ENCODE measurements at regions not wholly inside any gene's neighbourhood (a gene's known extent, or its start where the extent isn't known, plus 50 kb on each side); places are given as distances from the start of the nearest gene placed in this dataset.

DNA sequence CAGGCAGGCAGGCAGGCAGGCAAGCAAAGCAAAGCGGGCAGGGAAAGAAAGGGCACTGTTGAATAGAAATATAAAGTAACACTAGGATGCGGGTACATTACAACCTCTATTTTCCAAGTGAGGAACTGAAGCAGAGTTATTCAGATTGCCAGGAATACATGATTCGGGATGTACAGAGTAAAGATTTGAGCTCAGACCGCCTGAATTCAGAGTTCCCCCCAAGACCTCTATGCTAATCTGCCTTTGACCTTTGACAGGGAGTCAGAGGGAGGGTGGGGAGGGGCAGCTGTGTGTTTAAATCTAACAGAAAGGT is 271.9 kb upstream of the SMIM31 start:
- TF ChIP-seq POLR2A (IDR thresholded peaks at IDR 0.05; ENCODE audit: low read depth, low read length), result no peak
- DNase-seq (ENCODE audit: insufficient read length, low spot score) (no peak), FAIRE-seq (no peak)

- FAIRE-seq (no peak), DNase-seq (ENCODE audit: insufficient read length, low spot score) (no peak)
- no peak for TF ChIP-seq POLR2A (IDR thresholded peaks at IDR 0.05; ENCODE audit: low read depth, low read length)
Observed at GRCh38 chr4:164482758-164483157, 271.2 kb upstream of the SMIM31 start.

- no peak for TF ChIP-seq POLR2A (IDR thresholded peaks at IDR 0.05; ENCODE audit: low read depth, low read length)
- DNase-seq (ENCODE audit: insufficient read length, low spot score), result no peak
- FAIRE-seq, result no peak
Observed at GRCh38 chr4:164483711-164484110, 270.2 kb upstream of the SMIM31 start.

DNA sequence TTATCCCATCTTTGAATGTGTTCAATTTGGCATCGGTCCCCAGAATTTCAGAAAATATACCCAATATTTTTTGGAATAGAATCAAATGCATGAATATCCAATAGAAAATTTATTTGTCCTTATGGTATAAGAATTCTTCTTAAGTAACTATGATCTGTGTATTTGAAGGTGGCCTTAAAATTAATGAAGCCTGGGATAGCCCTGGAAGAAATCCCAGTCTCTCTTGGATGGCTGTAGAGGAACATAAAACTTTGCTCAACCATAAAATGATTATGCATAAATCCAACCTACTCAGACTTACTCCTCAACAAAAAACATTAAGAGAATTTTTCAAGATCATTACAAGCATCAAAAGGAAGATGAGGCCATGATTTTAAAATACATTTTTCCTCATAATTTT is 269.4 kb upstream of the SMIM31 start:
- DNase-seq (ENCODE audit: insufficient read length, low spot score) (no peak), FAIRE-seq (no peak)
- TF ChIP-seq POLR2A (IDR thresholded peaks at IDR 0.05; ENCODE audit: low read depth, low read length), result no peak

DNA sequence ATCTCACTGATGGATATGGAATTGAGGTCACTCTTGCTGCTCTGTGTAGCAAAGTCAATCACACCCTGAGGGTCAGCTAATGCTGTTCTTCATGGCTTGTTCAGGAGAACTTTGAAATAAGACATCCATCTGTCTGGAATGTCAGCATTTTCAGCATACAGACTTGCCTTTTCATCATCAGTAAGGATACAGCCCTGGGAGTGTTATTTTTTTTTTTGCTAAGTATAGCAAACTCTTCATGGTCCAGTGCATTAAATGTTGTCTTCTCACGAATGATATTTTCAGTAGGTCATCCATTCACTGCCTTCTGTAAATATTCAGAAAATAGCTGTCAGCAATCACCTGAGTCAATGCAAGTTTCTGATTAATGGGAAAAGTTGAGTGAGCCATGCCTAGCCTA is 268.8 kb upstream of the SMIM31 start:
- no peak for FAIRE-seq
- TF ChIP-seq POLR2A (IDR thresholded peaks at IDR 0.05; ENCODE audit: low read depth, low read length), result no peak
- DNase-seq (ENCODE audit: insufficient read length, low spot score), result no peak

GRCh38 chr4:164488114-164488513 is 265.8 kb upstream of the SMIM31 start:
- no peak for TF ChIP-seq POLR2A (IDR thresholded peaks at IDR 0.05; ENCODE audit: low read depth, low read length)
- FAIRE-seq (no peak), DNase-seq (ENCODE audit: insufficient read length, low spot score) (no peak)

- FAIRE-seq (peak; percentile 75), DNase-seq (ENCODE audit: insufficient read length, low spot score) (no peak)
- no peak for TF ChIP-seq POLR2A (IDR thresholded peaks at IDR 0.05; ENCODE audit: low read depth, low read length)
Observed at GRCh38 chr4:164501074-164501473, 252.9 kb upstream of the SMIM31 start.

DNA sequence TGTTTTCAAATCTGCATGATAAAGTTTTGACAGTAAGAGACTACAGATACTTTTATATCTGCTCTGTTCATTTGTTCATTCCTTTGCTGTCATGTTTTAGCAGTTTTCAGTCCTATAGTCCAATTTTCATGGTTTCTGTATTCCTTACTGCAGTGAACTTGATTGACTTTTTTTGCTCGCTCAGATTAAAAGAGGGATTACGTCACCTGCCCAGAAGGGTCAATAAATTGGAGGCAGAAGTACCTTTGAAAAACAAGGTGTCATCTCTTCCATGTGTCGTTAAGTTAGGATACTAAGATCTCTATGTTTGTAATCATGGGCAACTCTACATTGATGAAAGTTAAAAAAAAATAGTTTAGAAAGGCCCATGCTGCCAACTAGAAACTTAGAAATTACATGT is 250.1 kb upstream of the SMIM31 start:
- no peak for TF ChIP-seq POLR2A (IDR thresholded peaks at IDR 0.05; ENCODE audit: low read depth, low read length)
- FAIRE-seq (no peak), DNase-seq (ENCODE audit: insufficient read length, low spot score) (no peak)

DNA sequence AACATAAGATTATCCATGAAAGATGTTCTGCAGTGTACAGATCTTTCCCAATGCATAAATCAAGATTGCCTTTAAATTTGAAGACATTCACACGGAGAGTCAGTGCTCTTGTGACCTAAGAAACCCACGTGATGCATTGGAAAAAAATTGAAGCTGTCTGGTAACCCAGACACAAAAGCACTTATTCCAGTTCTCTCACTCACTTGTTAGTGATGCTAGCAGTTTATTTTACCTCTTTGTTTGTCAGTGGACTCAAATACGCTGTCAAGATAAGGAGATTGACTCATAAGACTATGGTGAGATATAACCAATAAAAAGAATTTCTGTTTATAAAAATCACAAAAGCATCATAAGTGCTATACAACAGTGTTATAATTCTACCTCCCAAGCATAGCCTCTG is 245.8 kb upstream of the SMIM31 start:
- TF ChIP-seq POLR2A (IDR thresholded peaks at IDR 0.05; ENCODE audit: low read depth, low read length), result no peak
- FAIRE-seq, result no peak
- DNase-seq (ENCODE audit: insufficient read length, low spot score), result no peak

- DNase-seq (ENCODE audit: insufficient read length, low spot score) (no peak), FAIRE-seq (no peak)
- TF ChIP-seq POLR2A (IDR thresholded peaks at IDR 0.05; ENCODE audit: low read depth, low read length), result no peak
Observed at GRCh38 chr4:164508771-164509170, 245.2 kb upstream of the SMIM31 start.

DNA sequence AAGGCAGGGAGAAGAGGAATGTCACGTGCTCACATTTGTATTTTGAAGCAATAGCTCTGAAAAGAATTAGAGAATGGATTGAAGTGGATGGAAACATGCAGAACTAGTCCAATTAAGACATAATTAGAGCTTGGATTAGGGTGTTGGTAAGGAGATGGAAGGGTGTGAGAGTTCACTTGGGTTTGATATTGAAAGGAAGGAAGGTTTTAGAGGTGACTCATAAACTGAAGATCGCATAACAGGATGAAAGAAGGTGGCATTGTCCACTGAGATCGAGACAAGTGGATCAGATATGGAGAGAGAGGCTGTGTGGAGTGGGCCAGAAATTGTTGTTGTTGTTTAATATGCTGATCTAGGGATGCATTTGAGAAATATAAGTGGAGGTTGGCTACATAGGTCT is 244.0 kb upstream of the SMIM31 start:
- DNase-seq (ENCODE audit: insufficient read length, low spot score), result no peak
- peak; percentile 79 for FAIRE-seq
- no peak for TF ChIP-seq POLR2A (IDR thresholded peaks at IDR 0.05; ENCODE audit: low read depth, low read length)

- DNase-seq (ENCODE audit: insufficient read length, low spot score) (no peak), FAIRE-seq (no peak)
- no peak for TF ChIP-seq POLR2A (IDR thresholded peaks at IDR 0.05; ENCODE audit: low read depth, low read length)
Observed at GRCh38 chr4:164512124-164512523, 241.8 kb upstream of the SMIM31 start.

DNA sequence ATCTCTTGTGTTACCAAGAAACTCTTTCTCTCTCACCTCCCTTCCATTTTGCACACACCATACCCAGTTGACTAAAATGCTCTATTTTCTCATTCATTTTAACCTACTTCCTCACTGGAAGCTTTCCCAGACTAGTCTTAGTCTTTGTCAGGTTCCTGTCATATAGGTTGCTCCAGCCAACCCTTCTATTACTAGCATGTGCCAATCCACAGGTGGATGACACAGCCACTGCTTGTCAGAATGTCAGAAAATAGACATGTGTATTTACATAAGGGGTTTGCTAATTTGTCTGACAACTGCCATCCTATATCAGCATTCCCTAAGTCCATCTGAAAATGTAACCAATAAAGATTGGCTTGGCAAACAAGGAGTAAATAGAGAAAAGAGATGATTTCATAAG is 239.2 kb upstream of the SMIM31 start:
- FAIRE-seq, result no peak
- TF ChIP-seq POLR2A (IDR thresholded peaks at IDR 0.05; ENCODE audit: low read depth, low read length), result no peak
- no peak for DNase-seq (ENCODE audit: insufficient read length, low spot score)

DNA sequence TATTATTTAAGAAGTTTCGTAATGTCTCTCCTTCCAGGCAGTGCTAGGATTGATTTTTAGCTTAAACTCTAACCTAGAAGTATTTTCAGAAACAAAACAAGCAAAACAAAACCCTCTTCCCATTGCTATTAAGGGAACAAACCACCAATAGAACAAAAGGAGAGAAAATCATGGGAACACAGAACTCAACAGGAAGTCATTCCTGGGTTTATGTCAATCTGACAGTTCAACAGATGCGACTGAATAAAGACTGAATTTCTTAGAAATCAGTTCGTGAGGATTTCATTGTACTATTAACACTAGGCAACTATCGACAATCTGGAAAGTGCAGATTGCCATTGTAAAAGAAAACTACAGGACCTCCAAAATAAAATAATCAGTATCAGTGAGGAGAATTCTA is 229.1 kb upstream of the SMIM31 start:
- DNase-seq (ENCODE audit: insufficient read length, low spot score) (no peak), FAIRE-seq (no peak)
- no peak for TF ChIP-seq POLR2A (IDR thresholded peaks at IDR 0.05; ENCODE audit: low read depth, low read length)

- TF ChIP-seq POLR2A (IDR thresholded peaks at IDR 0.05; ENCODE audit: low read depth, low read length), result no peak
- DNase-seq (ENCODE audit: insufficient read length, low spot score) (no peak), FAIRE-seq (no peak)
Observed at GRCh38 chr4:164526933-164527583, 226.9 kb upstream of the SMIM31 start.

GRCh38 chr4:164529058-164529457 is 224.9 kb upstream of the SMIM31 start:
- TF ChIP-seq POLR2A (IDR thresholded peaks at IDR 0.05; ENCODE audit: low read depth, low read length), result no peak
- DNase-seq (ENCODE audit: insufficient read length, low spot score) (no peak), FAIRE-seq (no peak)

Measured in H54 (cell line).